Stimulated activated naive CD8-positive, alpha-beta T cell treated with anti-CD3 and anti-CD28 coated beads, Interleukin-15, amount 100 ng/mL, for 72 hours (primary cell): ENCODE measurements at regions not wholly inside any gene's neighbourhood (a gene's known extent, or its start where the extent isn't known, plus 50 kb on each side); places are given as distances from the start of the nearest gene placed in this dataset.
"Not testable (repeated sequence)": the region's sequence is repeated elsewhere in the genome, so short reads cannot be mapped to it uniquely, and the experiment has no call there.

Experiments
- ATAC-seq: fragments of 150-1000 bp; cut with Tn5 transposase; 2 replicates; pipeline ENCODE4 v1.10.0; 2021; ENCODE audit warnings: mild to moderate bottlenecking, moderate library complexity
- DNase-seq, 2 donors: peaks; one replicate each; pipeline ENCODE4 v3.0.0; 2021 to 2022
- H3K27ac Mint-ChIP-seq, 2 donors: one replicate each; pipeline ENCODE4 v1.8.0; 2022; ENCODE audit warnings: mild to moderate bottlenecking in 2 of 2, mixed read lengths in 2 of 2, moderate library complexity in 2 of 2
- H3K27me3 Mint-ChIP-seq: one replicate; pipeline ENCODE4 v1.8.0; 2022; ENCODE audit warnings: mixed read lengths
- H3K4me1 Mint-ChIP-seq: one replicate; pipeline ENCODE4 v1.8.0; 2022; ENCODE audit warnings: mild to moderate bottlenecking, mixed read lengths
- H3K4me3 Mint-ChIP-seq, 2 donors: one replicate each; pipeline ENCODE4 v1.8.0; 2022; ENCODE audit warnings: mild to moderate bottlenecking in 2 of 2, mixed read lengths in 2 of 2, moderate library complexity in 1 of 2
- H3K9me3 Mint-ChIP-seq, 2 donors: one replicate each; pipeline ENCODE4 v1.8.0; 2022; ENCODE audit warnings: mixed read lengths in 2 of 2

DNA sequence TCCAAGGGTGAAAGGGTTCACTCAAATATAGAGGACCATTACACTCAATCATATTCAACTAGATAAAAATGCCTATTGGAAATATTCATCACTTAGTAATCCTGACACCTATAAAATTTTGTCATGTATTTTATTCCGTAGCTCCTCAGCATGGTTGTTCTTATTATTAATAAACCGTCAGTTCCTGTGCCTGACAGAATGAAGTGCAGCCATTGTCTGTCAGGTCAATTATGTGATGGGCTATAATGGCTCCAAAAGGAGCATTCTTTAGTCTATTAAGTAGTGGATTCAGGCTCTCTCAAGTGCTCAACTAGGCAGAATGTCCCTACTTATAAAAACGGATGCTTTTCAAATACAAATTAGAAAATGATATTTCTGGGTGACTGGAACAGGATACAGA lies 916.1 kb upstream of the ANO3 start:
- Mint-ChIP-seq H3K9me3 (peaks cover 4 to 7% of the 10 kb centered on the region in 2 donors), H3K27me3 (no peaks in the 10 kb centered on the region), H3K4me1 (no peaks in the 10 kb centered on the region), H3K27ac (no peak overlapping the region), H3K4me3 (no peak overlapping the region)
- no peak for DNase-seq
- no peak for ATAC-seq

DNA sequence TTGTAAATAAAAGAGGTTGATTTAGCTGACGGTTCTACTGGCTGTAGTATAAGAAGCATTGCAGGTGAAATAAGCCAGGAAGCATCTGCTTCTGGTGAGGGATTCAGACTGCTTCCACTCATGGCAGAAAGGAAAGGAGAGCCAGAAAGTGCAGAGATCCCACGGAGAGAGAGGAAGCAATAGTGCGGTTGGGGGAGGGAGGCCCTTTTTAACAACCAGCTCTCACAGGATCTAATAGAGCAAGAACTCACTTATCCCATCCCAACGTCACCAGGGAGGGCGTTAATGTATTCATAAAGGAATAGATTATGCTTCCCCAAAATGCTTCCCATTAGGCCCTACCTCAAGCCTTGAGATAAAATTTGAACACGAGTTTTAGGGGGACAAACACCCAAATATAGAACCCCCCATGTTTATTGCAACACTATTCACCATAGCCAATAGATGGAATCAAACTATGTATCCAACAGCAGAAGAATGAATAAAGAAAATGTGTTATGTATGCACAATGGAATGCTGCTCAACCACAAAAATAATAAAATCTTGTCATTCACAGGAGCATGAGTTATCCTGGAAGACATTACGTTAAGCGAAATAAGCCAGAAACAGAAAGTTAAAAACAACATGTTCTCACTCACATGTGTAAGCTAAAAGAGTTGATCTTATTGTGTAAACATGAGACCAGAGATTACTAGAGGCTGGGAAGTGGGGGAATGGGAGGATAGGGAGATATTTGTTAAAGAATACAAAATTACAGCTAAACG lies 908.3 kb upstream of the ANO3 start:
- H3K27me3 Mint-ChIP-seq: no peaks in the 10 kb centered on the region
- H3K4me3 Mint-ChIP-seq: no peak overlapping the region
- no peak overlapping the region for H3K27ac Mint-ChIP-seq
- ATAC-seq: no peak
- H3K4me1 Mint-ChIP-seq: no peaks in the 10 kb centered on the region
- peaks cover 0 to 4% of the 10 kb centered on the region in 2 donors for H3K9me3 Mint-ChIP-seq
- DNase-seq: no peak

DNA sequence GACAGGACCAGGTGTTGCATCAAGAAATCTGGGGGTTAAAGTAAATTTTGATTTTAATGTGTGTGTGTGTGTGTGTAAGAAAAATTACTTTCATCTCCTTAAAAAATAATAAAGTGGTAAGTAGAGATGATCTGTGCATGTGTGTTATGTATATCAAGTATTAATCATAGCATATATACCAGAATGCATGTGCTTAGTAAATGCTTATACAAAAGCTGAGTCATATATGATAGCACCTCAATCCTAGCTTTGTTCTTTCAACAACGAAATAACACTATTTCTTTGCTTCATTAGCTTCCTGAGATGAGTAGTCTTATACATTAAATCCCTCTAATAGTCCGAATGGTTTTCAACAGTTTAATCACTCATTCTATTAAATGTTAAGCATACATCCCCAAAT lies 899.6 kb upstream of the ANO3 start:
- Mint-ChIP-seq H3K27me3 (no peaks in the 10 kb centered on the region), H3K4me3 (no peak overlapping the region), H3K27ac (no peak overlapping the region)

DNA sequence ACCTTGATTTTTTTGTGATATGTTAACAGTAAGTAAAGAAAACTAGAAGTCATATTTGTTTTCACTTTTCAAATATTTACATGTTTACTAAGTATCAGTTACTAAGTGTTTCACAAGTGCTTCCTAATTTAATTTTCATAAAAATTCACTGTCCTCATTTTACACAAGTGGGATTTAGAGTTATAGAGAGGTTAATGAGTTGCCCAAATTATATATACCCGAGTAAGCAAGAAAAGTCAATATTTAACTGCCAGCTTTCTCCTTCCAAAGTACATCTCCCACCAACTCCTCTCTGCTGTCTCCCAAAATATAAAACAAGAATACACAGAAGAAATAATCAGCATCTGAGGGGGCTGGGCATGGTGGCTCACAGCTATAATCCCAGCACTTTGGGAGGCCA lies 896.7 kb upstream of the ANO3 start:
- Mint-ChIP-seq H3K9me3 (peaks cover 0 to 9% of the 10 kb centered on the region in 2 donors), H3K4me3 (no peak overlapping the region), H3K27ac (no peak overlapping the region), H3K27me3 (no peaks in the 10 kb centered on the region), H3K4me1 (no peaks in the 10 kb centered on the region)
- ATAC-seq: no peak
- no peak for DNase-seq

More for the DNA sequence above, 899.6 kb upstream of the ANO3 start:
- DNase-seq (no peak), ATAC-seq (no peak)
- no peaks in the 10 kb centered on the region for H3K4me1 Mint-ChIP-seq
- H3K9me3 Mint-ChIP-seq: no peaks in the 10 kb centered on the region

DNA sequence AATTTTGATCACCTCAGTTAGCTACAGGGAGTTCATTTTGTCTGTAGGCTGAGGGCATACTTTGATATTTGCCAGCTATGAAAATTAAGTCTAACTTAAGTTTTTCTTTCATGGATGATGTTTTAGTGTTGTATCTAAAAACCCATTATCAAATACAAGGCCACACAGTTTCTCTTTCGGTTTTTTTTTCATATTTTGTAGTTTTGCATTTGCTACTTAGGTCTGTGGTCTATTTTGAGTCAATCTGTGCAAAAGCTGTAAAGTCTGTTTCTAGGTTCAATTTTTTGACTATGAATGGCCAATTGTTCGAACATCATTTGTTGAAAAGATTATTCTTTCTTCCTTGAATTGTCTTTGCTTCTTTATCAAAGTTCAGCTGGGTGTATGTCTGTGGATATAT lies 895.6 kb upstream of the ANO3 start:
- no peak overlapping the region for H3K27ac Mint-ChIP-seq
- DNase-seq (no peak), ATAC-seq (no peak)
- no peak overlapping the region for H3K4me3 Mint-ChIP-seq
- H3K9me3 Mint-ChIP-seq: peaks cover 0 to 14% of the 10 kb centered on the region in 2 donors
- no peaks in the 10 kb centered on the region for H3K4me1 Mint-ChIP-seq
- no peaks in the 10 kb centered on the region for H3K27me3 Mint-ChIP-seq

DNA sequence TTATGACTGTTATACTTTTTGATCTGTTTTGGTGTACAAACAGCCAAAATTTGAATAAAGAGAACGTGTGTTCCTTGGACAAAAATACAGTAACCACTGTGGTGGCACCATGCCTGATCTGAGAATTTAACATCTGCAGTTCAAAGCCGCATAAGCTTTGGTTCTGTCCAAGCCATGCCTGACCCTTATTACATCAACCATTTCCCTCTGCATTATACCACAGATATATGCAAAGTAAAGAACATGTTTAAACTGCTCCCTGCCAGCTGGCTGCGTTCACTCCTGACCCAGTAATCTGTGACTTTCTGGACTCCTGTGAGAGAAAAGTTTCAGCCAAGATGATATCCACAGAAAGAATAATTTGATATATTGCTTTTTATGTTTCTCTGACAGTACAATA lies 890.5 kb upstream of the ANO3 start:
- H3K27ac Mint-ChIP-seq: no peak overlapping the region
- H3K9me3 Mint-ChIP-seq: peaks cover 13 to 19% of the 10 kb centered on the region in 2 donors
- H3K4me1 Mint-ChIP-seq: no peaks in the 10 kb centered on the region
- no peak for ATAC-seq
- no peak for DNase-seq
- H3K27me3 Mint-ChIP-seq: no peaks in the 10 kb centered on the region
- no peak overlapping the region for H3K4me3 Mint-ChIP-seq

DNA sequence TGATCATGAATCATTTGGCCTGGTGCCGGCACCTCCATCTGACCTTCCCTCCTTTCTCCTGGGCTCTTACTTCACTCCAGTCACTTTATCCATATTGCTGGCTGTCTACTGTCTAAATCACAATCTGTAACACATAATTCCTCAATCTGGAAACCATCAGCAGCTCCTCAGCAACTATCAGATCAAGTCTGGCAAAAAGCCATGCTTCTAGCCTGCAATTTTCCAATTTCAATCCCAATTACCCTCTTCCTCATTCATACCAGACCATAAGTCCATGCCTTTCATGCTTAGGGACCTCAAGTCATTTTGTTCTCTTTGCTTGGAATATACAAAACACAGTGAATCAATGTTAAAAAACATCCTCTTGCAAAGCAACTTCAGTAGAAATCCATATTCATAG lies 882.8 kb upstream of the ANO3 start:
- DNase-seq: no peak
- Mint-ChIP-seq H3K4me3 (no peak overlapping the region), H3K9me3 (peaks cover 22 to 29% of the 10 kb centered on the region in 2 donors), H3K27me3 (no peaks in the 10 kb centered on the region), H3K27ac (no peak overlapping the region), H3K4me1 (no peaks in the 10 kb centered on the region)
- ATAC-seq: no peak

DNA sequence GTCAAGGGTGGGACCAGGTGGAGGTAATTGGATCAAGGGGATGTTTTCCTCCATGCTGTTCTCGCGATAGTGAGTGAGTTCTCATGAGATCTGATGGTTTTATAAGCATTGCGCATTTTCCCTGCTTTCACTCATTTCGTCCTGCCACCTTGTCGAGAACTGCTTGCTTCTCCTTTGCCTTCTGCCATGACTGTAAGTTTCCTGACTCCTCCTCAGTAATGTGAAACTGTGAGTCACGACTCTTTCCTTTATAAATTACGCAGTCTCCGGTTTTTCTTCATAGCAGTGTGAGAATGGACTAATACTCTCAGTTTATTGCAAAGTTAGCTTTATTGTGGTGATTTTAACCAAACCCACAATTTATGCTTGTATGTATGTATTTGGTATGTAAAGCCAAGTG lies 878.5 kb upstream of the ANO3 start:
- peaks cover 24 to 30% of the 10 kb centered on the region in 2 donors for H3K9me3 Mint-ChIP-seq
- no peak overlapping the region for H3K4me3 Mint-ChIP-seq
- H3K4me1 Mint-ChIP-seq: no peaks in the 10 kb centered on the region

DNA sequence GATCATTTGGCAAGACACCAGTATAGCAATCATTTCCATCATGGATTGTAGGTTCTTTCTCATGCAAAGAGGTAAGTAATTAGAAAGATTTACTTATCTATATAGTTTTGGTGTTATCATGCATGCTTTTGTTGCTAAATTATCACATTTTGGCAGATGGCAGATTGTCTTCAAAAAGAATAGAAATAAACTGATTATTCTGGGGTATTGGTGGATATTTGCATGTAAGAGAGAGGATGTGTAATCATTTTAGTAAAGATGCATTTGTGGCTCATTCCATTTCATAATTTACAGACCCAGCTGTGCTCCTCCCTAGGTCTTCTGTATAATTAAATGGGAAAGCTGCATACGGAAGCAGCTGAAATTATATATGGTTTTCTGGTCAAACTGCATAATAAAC lies 875.7 kb upstream of the ANO3 start:
- no peak for ATAC-seq

More for the DNA sequence above, 878.5 kb upstream of the ANO3 start:
- Mint-ChIP-seq H3K27ac (no peak overlapping the region), H3K27me3 (no peaks in the 10 kb centered on the region)
- DNase-seq (no peak), ATAC-seq (no peak)

DNA sequence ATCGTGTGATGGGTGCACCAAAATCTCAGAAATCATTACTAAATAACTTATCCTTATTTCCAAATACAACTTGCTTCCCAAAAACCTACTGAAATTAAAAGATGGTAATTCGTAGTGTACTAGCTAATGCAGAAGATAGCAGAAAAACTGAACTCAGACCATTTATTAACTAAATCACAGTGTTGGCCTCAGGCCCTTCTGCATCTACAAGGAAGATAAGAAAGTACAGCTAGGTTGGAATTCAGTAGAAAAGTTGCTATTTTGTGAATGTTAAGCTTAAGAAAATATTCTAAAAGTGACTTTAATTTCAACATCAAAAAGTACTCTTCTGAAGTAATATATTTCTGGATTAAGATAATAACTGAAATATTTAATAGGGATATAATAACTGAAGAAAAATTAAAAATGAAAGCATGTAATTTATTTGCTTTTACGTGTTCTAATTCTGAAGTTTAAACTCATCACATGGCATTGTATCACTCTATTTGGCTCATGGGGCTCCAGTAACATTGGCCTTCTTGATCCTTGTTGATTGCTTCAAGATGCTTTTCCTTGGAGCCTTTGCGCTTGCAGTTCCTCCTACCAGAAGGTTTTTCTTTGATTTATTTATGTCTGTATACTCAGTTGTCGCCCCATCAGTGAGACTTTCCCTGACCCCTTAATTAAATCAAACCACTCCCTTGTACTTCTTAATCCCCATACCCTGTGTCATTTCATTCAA lies 847.9 kb upstream of the ANO3 start:
- H3K4me3 Mint-ChIP-seq: no peak overlapping the region
- peaks cover 5 to 15% of the 10 kb centered on the region in 2 donors for H3K9me3 Mint-ChIP-seq
- no peak for DNase-seq
- H3K27me3 Mint-ChIP-seq: no peaks in the 10 kb centered on the region
- no peak for ATAC-seq
- no peaks in the 10 kb centered on the region for H3K4me1 Mint-ChIP-seq
- no peak overlapping the region for H3K27ac Mint-ChIP-seq

More for the DNA sequence above, 875.7 kb upstream of the ANO3 start:
- H3K9me3 Mint-ChIP-seq: peaks cover 18 to 19% of the 10 kb centered on the region in 2 donors
- no peak overlapping the region for H3K4me3 Mint-ChIP-seq
- H3K27ac Mint-ChIP-seq: no peak overlapping the region
- DNase-seq: no peak
- no peaks in the 10 kb centered on the region for H3K27me3 Mint-ChIP-seq
- H3K4me1 Mint-ChIP-seq: no peaks in the 10 kb centered on the region

DNA sequence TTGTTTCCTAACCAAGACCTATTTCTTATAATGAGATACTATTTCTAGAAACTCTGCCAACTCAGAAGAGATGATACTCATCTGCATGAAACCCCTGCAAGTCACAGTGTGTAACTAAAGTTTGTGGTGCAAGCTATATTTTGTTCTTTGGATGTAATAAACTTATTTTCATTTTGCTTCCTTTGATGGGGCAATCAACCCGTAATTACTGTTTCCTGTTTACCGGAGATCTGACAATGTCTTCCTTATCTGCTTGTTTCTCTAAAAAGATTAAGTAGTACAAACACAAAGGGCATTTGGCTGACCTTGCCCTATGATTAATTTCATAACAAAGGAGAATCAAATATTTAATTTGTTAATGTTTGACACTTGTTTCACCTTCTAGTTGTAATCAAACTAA lies 846.6 kb upstream of the ANO3 start:
- H3K4me3 Mint-ChIP-seq: no peak overlapping the region
- H3K9me3 Mint-ChIP-seq: peaks cover 5 to 14% of the 10 kb centered on the region in 2 donors
- no peak overlapping the region for H3K27ac Mint-ChIP-seq
- no peak for ATAC-seq
- no peaks in the 10 kb centered on the region for H3K27me3 Mint-ChIP-seq
- DNase-seq: no peak
- H3K4me1 Mint-ChIP-seq: no peaks in the 10 kb centered on the region

DNA sequence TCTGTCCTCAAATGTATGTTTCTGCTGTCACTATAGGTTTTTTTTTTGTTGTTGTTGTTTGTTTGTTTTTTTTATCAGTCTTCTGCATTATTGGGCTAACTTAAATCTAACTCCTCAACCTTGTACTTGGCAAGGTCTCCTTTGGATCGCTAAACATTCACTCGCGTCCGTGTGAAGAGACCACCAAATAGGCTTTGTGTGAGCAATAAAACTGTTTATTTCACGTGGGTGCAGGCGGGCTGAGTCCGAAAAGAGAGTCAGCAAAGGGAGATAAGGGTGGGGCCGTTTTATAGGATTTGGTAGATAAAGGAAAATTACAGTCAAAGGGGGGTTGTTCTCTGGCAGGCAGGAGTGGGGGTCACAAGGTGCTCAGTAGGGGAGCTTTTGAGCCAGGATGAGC lies 845.6 kb upstream of the ANO3 start:
- not testable (repeated sequence) for H3K4me1 Mint-ChIP-seq, H3K27me3 Mint-ChIP-seq, H3K27ac Mint-ChIP-seq, DNase-seq, H3K4me3 Mint-ChIP-seq, H3K9me3 Mint-ChIP-seq, ATAC-seq

DNA sequence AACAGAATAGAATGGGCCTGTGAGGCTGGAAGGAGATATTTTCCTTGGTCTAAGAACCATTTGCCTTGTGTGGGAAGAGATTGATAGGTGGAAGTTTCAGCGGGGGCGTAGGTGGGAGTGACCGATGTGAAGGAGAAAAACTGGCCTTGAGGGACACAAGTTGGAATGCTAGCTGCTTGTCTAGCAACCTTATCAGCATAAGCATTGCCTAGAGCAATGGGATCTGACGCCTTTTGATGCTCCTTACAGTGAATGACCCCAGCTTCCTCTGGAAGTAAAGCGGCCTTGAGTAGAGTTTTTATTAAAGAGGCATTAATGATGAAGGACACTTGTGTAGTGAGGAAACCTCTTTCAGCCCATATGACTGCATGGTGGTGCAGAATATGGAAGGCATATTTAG lies 843.8 kb upstream of the ANO3 start:
- not testable (repeated sequence) for ATAC-seq, DNase-seq, H3K27me3 Mint-ChIP-seq, H3K27ac Mint-ChIP-seq, H3K4me3 Mint-ChIP-seq, H3K9me3 Mint-ChIP-seq, H3K4me1 Mint-ChIP-seq

DNA sequence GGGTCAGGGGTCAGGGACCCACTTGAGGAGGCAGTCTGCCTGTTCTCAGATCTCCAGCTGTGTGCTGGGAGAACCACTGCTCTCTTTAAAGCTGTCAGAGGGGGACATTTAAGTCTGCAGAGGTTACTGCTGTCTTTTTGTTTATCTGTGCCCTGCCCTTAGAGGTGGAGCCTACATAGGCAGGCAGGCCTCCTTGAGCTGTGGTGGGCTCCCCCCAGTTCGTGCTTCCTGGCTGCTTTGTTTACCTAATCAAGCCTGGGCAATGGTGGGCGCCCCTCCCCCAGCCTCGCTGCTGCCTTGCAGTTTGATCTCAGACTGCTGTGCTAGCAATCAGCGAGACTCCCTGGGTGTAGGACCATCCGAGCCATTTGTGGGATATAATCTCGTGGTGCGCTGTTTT lies 830.5 kb upstream of the ANO3 start:
- H3K27me3 Mint-ChIP-seq, H3K4me1 Mint-ChIP-seq, DNase-seq, H3K27ac Mint-ChIP-seq, H3K4me3 Mint-ChIP-seq, ATAC-seq: not testable (repeated sequence)
- H3K9me3 Mint-ChIP-seq: peaks cover 10 to 19% of the 10 kb centered on the region in 2 donors

DNA sequence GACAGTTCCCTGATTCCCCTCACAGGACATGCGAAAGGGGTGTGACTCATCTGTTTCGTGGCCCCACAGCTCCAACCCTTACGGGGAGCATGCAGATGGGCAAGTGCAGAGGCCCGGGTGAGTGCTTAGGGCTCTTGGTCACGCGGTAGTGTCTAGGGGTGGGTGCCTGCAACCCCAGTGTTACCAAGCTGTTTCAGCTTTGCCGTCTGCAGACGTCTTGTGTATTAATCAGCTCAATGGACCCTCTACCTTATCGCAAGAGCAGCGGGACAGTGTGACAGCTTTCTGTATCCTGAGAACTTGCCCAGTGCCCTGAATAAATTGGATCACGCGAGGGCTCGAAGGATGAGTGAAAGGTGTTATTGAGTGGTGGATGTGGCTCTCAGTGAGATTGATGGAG lies 816.4 kb upstream of the ANO3 start:
- no peak overlapping the region for H3K4me3 Mint-ChIP-seq
- ATAC-seq: no peak
- H3K27me3 Mint-ChIP-seq: no peaks in the 10 kb centered on the region
- no peaks in the 10 kb centered on the region for H3K4me1 Mint-ChIP-seq
- no peak for DNase-seq
- H3K27ac Mint-ChIP-seq: no peak overlapping the region
- H3K9me3 Mint-ChIP-seq: peaks cover 15 to 23% of the 10 kb centered on the region in 2 donors

DNA sequence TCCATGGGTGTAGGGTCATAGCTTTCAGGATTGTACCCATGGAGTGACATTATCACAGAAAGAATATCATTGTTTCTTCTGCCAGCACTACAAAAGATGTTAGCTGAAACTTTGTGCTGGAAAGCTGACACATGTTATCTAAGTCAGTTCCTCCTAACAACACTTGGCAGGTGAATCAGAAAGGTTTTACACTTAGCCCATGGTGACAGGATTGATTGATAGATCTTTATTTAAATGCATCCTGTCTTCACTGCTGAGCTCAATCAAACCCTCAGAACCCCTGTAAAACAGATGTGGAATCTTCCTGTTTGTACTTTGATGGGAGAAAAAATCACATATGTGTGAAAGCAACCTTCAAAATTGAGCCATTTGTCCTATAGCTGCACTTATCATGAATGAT lies 811.5 kb upstream of the ANO3 start:
- Mint-ChIP-seq H3K27ac (no peak overlapping the region), H3K4me3 (no peak overlapping the region), H3K4me1 (no peaks in the 10 kb centered on the region), H3K9me3 (peaks cover 0 to 11% of the 10 kb centered on the region in 2 donors), H3K27me3 (no peaks in the 10 kb centered on the region)
- ATAC-seq: no peak
- no peak for DNase-seq
